Caco-2 (cell line): ENCODE measurements at regions not wholly inside any gene's neighbourhood (a gene's known extent, or its start where the extent isn't known, plus 50 kb on each side); places are given as distances from the start of the nearest gene placed in this dataset.

Experiments
- BruUV-seq: library from RNA; stranded (reverse); fragments of 400-500 nt; replicated peaks from 2 replicates; lab custom pipeline; 2021; lab: Mats Ljungman, UMichigan
- CTCF ChIA-PET: fragments of 300-600 bp; sonication (Branson Sonifier 250); formaldehyde crosslinking; loops from one replicate; lab custom pipeline; 2022; ENCODE audit warnings: antibody characterized with exemption; lab: Charles Lee
- POLR2A ChIA-PET: fragments of 300-600 bp; sonication (Branson Sonifier 250); formaldehyde crosslinking; loops from one replicate; lab custom pipeline; 2022; ENCODE audit warnings: antibody characterized with exemption; lab: Charles Lee
- DNase-seq, 2 experiments: peaks; one replicate each; pipeline versions ENCODE4 v3.0.0 to v3.0.0-alpha.2; 2020 to 2022
- H3K27me3 ChIP-seq: replicated peaks from 2 replicates; pipeline ENCODE4 v1.6.0; 2011; ENCODE audit warnings: low read length; ENCODE audit not compliant: control insufficient read depth, insufficient read depth
- H3K36me3 ChIP-seq: 2 replicates; pipeline ENCODE4 v1.5.1; 2011; ENCODE audit warnings: low read length; ENCODE audit not compliant: control insufficient read depth, insufficient read depth
- H3K4me1 ChIP-seq: fragments of 250-450 bp; sonication (Bioruptor Pico); 2 replicates; pipeline ENCODE4 v1.5.1; 2020; ENCODE audit warnings: mild to moderate bottlenecking
- H3K4me3 ChIP-seq: 2 replicates; pipeline ENCODE4 v1.5.1; 2011; ENCODE audit warnings: low read depth, mild to moderate bottlenecking, control low read depth, low read length
- H3K9me3 ChIP-seq: fragments of 250-450 bp; sonication (Bioruptor Pico); 2 replicates; pipeline ENCODE4 v1.5.1; 2020; ENCODE audit warnings: mild to moderate bottlenecking, moderate library complexity
- H3K27ac Mint-ChIP-seq: one replicate; pipeline ENCODE4 v1.8.0; 2022; ENCODE audit warnings: mixed read lengths; ENCODE audit not compliant: unreplicated experiment
- H3K27me3 Mint-ChIP-seq: one replicate; pipeline ENCODE4 v1.8.0; 2022; ENCODE audit warnings: mixed read lengths; ENCODE audit not compliant: insufficient read depth, unreplicated experiment
- H3K36me3 Mint-ChIP-seq: one replicate; pipeline ENCODE4 v1.8.0; 2022; ENCODE audit warnings: mild to moderate bottlenecking, mixed read lengths; ENCODE audit not compliant: insufficient read depth, unreplicated experiment
- H3K4me1 Mint-ChIP-seq: one replicate; pipeline ENCODE4 v1.8.0; 2022; ENCODE audit warnings: low read depth, mixed read lengths; ENCODE audit not compliant: unreplicated experiment
- H3K4me3 Mint-ChIP-seq: one replicate; pipeline ENCODE4 v1.8.0; 2022; ENCODE audit warnings: mild to moderate bottlenecking, moderate library complexity, mixed read lengths; ENCODE audit not compliant: unreplicated experiment
- H3K9me3 Mint-ChIP-seq: one replicate; pipeline ENCODE4 v1.8.0; 2022; ENCODE audit warnings: mixed read lengths; ENCODE audit not compliant: unreplicated experiment
- CTCF ChIP-seq, 2 experiments: fragments of 200-600 bp in 1 of 2; IDR thresholded peaks; 1 replicate in 1 of 2; 2 replicates in 1 of 2; pipeline versions ENCODE4 v1.5.1 to v1.8.0; 2011 to 2022; ENCODE audit warnings: antibody characterized with exemption in 1 of 2, control low read depth in 1 of 2, inconsistent platforms in 1 of 2, low read depth in 1 of 2, low read length in 1 of 2, mild to moderate bottlenecking in 1 of 2, moderate library complexity in 1 of 2; ENCODE audit not compliant: insufficient read depth in 1 of 2, severe bottlenecking in 1 of 2, unreplicated experiment in 1 of 2
- intact Hi-C: fragments of 100-400 bp; cut with micrococcal nuclease; formaldehyde crosslinking; loops from one replicate; pipeline ENCODE4 v1.10.0; 2022; ENCODE audit not compliant: unreplicated experiment

- no peak overlapping the region for H3K4me3 ChIP-seq
- Mint-ChIP-seq H3K4me3 (no peak overlapping the region), H3K27ac (no peak overlapping the region), H3K4me1 (no peaks in the 10 kb centered on the region), H3K36me3 (no peaks in the 10 kb centered on the region), H3K27me3 (peaks cover 24% of the 10 kb centered on the region), H3K9me3 (no peaks in the 10 kb centered on the region)
- no peak for DNase-seq
- no peaks in the 10 kb centered on the region for H3K4me1 ChIP-seq
- H3K27me3 ChIP-seq, result peaks cover 3% of the 10 kb centered on the region
- intact Hi-C loops, result no loop called here
- POLR2A ChIA-PET, result no interaction called here
- H3K36me3 ChIP-seq, result no peaks in the 10 kb centered on the region
- CTCF ChIA-PET, result no interaction called here
- BruUV-seq, result no TSS peak
- no peaks in the 10 kb centered on the region for H3K9me3 ChIP-seq
- no peak for TF ChIP-seq CTCF (IDR thresholded peaks at IDR 0.05; ENCODE audit: insufficient read depth in 1 of 2, low read depth in 1 of 2, low read length in 1 of 2, severe bottlenecking in 1 of 2, unreplicated experiment in 1 of 2)
Measured at GRCh38 chr10:128400564-128400963, 274.3 kb upstream of the MKI67 start.

- no peaks in the 10 kb centered on the region for H3K4me1 Mint-ChIP-seq
- no TSS peak for BruUV-seq
- H3K9me3 Mint-ChIP-seq, result no peaks in the 10 kb centered on the region
- Histone ChIP-seq H3K36me3 (no peaks in the 10 kb centered on the region), H3K4me1 (no peaks in the 10 kb centered on the region), H3K27me3 (no peaks in the 10 kb centered on the region), H3K9me3 (no peaks in the 10 kb centered on the region), H3K4me3 (no peak overlapping the region)
- ChIA-PET CTCF (no interaction called here), POLR2A (no interaction called here)
- H3K27ac Mint-ChIP-seq, result no peak overlapping the region
- H3K36me3 Mint-ChIP-seq, result no peaks in the 10 kb centered on the region
- TF ChIP-seq CTCF (IDR thresholded peaks at IDR 0.05; ENCODE audit: insufficient read depth in 1 of 2, low read depth in 1 of 2, low read length in 1 of 2, severe bottlenecking in 1 of 2, unreplicated experiment in 1 of 2), result no peak
- H3K27me3 Mint-ChIP-seq, result peaks cover 13% of the 10 kb centered on the region
- no peak for DNase-seq
- intact Hi-C loops, result no loop called here
- no peak overlapping the region for H3K4me3 Mint-ChIP-seq
Measured at GRCh38 chr10:128405450-128405849, 279.2 kb upstream of the MKI67 start.

- ChIA-PET POLR2A (no interaction called here), CTCF (no interaction called here)
- Histone ChIP-seq H3K4me3 (no peak overlapping the region), H3K4me1 (no peaks in the 10 kb centered on the region), H3K9me3 (no peaks in the 10 kb centered on the region), H3K36me3 (no peaks in the 10 kb centered on the region), H3K27me3 (no peaks in the 10 kb centered on the region; the same call in 1 of the 2 replicates)
- intact Hi-C loops, result no loop called here
- Mint-ChIP-seq H3K36me3 (no peaks in the 10 kb centered on the region), H3K4me1 (no peaks in the 10 kb centered on the region), H3K27ac (no peak overlapping the region), H3K4me3 (no peak overlapping the region), H3K27me3 (peaks cover 6% of the 10 kb centered on the region), H3K9me3 (peaks cover 9% of the 10 kb centered on the region)
- DNase-seq, result no peak
- BruUV-seq, result no TSS peak
- TF ChIP-seq CTCF (IDR thresholded peaks at IDR 0.05; ENCODE audit: insufficient read depth in 1 of 2, low read depth in 1 of 2, low read length in 1 of 2, severe bottlenecking in 1 of 2, unreplicated experiment in 1 of 2), result no peak
Measured at GRCh38 chr10:128411643-128412042, 285.4 kb upstream of the MKI67 start.
